CD4-positive, alpha-beta T cell (primary cell): ENCODE measurements at regions not wholly inside any gene's neighbourhood (a gene's known extent, or its start where the extent isn't known, plus 50 kb on each side); places are given as distances from the start of the nearest gene placed in this dataset.

Experiments used
- ATAC-seq: fragments of 200-7000 bp; cut with Tn5 transposase; one replicate; pipeline ENCODE4 v1.10.0; 2022; ENCODE audit warnings: mild to moderate bottlenecking; ENCODE audit not compliant: poor library complexity
- CTCF ChIA-PET: fragments of 350-600 bp; sonication (Branson Sonifier 250); formaldehyde crosslinking; loops from one replicate; lab custom pipeline; 2021; ENCODE audit warnings: antibody characterized with exemption, inconsistent platforms; lab: Charles Lee
- POLR2A ChIA-PET: fragments of 350-600 bp; sonication (Branson Sonifier 250); formaldehyde crosslinking; loops from one replicate; lab custom pipeline; 2021; ENCODE audit warnings: antibody characterized with exemption, inconsistent platforms; lab: Charles Lee
- DNase-seq, 14 experiments: peaks; one replicate each; pipeline ENCODE4 v3.0.0-alpha.2; 2013 to 2020; ENCODE audit warnings: mixed read lengths in 2 of 14
- H3K27ac ChIP-seq, 2 donors: one replicate each; pipeline versions ENCODE4 v1.5.1 to v1.7.0; 2013; ENCODE audit warnings: low read length in 2 of 2, low read depth in 1 of 2, mild to moderate bottlenecking in 1 of 2
- H3K27me3 ChIP-seq, 2 experiments: 1 replicate in 1 of 2; 2 replicates in 1 of 2; pipeline versions ENCODE4 v1.6.1 to v1.7.0; 2013; ENCODE audit warnings: low read length in 2 of 2, control low read depth in 1 of 2, mild to moderate bottlenecking in 1 of 2, moderate library complexity in 1 of 2; ENCODE audit not compliant: insufficient read depth in 2 of 2, control insufficient read depth in 1 of 2
- H3K36me3 ChIP-seq: one replicate; pipeline ENCODE4 v1.6.1; 2013; ENCODE audit warnings: low read length, control low read depth; ENCODE audit not compliant: insufficient read depth
- H3K4me1 ChIP-seq: one replicate; pipeline ENCODE4 v1.6.1; 2013; ENCODE audit warnings: low read length, control low read depth; ENCODE audit not compliant: insufficient read depth
- H3K4me3 ChIP-seq: one replicate; pipeline ENCODE4 v1.5.1; 2013; ENCODE audit warnings: mild to moderate bottlenecking, low read length, moderate library complexity
- H3K9me3 ChIP-seq, 2 experiments: 1 replicate in 1 of 2; 2 replicates in 1 of 2; pipeline versions ENCODE4 v1.6.1 to v1.7.0; 2013; ENCODE audit warnings: low read length in 2 of 2, mild to moderate bottlenecking in 2 of 2, control low read depth in 1 of 2, moderate library complexity in 1 of 2; ENCODE audit not compliant: control insufficient read depth in 1 of 2, insufficient read depth in 1 of 2
- H3K27ac Mint-ChIP-seq: one replicate; pipeline ENCODE4 v1.8.0; 2020; ENCODE audit warnings: mixed read lengths
- H3K27me3 Mint-ChIP-seq: one replicate; pipeline ENCODE4 v1.8.0; 2021; ENCODE audit warnings: mixed read lengths
- H3K36me3 Mint-ChIP-seq: one replicate; pipeline ENCODE4 v1.8.0; 2021; ENCODE audit warnings: low read depth, mixed read lengths
- H3K4me1 Mint-ChIP-seq: one replicate; pipeline ENCODE4 v1.8.0; 2021; ENCODE audit warnings: low read depth, mixed read lengths
- H3K4me3 Mint-ChIP-seq: one replicate; pipeline ENCODE4 v1.8.0; 2020; ENCODE audit warnings: mild to moderate bottlenecking, mixed read lengths
- H3K9me3 Mint-ChIP-seq: one replicate; pipeline ENCODE4 v1.8.0; 2020; ENCODE audit warnings: mixed read lengths
- intact Hi-C, 2 experiments: fragments of 100-400 bp; cut with DNase I in 1 of 2; cut with micrococcal nuclease in 1 of 2; formaldehyde crosslinking; loops; one replicate each; pipeline versions ENCODE4 v1.15.1 to v1.9.0; 2023 to 2025; cut with DNase I, micrococcal nuclease
- TF ChIP-seq, protein P1 (sequence below): fragments of 200-600 bp; IDR thresholded peaks from one replicate; pipeline ENCODE4 v1.8.0; 2022; ENCODE audit warnings: antibody characterized with exemption, mild to moderate bottlenecking

GRCh38 chr20:43376831-43377230 is 80.9 kb upstream of the SRSF6 start:
- Mint-ChIP-seq H3K27ac (no peak overlapping the region), H3K4me1 (no peaks in the 10 kb centered on the region), H3K36me3 (no peaks in the 10 kb centered on the region), H3K4me3 (no peak overlapping the region), H3K27me3 (peaks cover 51% of the 10 kb centered on the region), H3K9me3 (no peaks in the 10 kb centered on the region)
- DNase-seq = no peak
- ChIA-PET CTCF (no interaction called here), POLR2A (no interaction called here)
- intact Hi-C loops = no loop called here
- ATAC-seq = no peak
- H3K4me3 ChIP-seq = no peak overlapping the region
- H3K36me3 ChIP-seq = no peaks in the 10 kb centered on the region
- peaks cover 0 to 3% of the 10 kb centered on the region in 2 experiments for H3K27me3 ChIP-seq
- TF ChIP-seq, protein P1, sequence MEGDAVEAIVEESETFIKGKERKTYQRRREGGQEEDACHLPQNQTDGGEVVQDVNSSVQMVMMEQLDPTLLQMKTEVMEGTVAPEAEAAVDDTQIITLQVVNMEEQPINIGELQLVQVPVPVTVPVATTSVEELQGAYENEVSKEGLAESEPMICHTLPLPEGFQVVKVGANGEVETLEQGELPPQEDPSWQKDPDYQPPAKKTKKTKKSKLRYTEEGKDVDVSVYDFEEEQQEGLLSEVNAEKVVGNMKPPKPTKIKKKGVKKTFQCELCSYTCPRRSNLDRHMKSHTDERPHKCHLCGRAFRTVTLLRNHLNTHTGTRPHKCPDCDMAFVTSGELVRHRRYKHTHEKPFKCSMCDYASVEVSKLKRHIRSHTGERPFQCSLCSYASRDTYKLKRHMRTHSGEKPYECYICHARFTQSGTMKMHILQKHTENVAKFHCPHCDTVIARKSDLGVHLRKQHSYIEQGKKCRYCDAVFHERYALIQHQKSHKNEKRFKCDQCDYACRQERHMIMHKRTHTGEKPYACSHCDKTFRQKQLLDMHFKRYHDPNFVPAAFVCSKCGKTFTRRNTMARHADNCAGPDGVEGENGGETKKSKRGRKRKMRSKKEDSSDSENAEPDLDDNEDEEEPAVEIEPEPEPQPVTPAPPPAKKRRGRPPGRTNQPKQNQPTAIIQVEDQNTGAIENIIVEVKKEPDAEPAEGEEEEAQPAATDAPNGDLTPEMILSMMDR = no peak
- no peaks in the 10 kb centered on the region for H3K4me1 ChIP-seq
- H3K9me3 ChIP-seq = no peaks in the 10 kb centered on the region
- no peak overlapping the region for H3K27ac ChIP-seq

DNA sequence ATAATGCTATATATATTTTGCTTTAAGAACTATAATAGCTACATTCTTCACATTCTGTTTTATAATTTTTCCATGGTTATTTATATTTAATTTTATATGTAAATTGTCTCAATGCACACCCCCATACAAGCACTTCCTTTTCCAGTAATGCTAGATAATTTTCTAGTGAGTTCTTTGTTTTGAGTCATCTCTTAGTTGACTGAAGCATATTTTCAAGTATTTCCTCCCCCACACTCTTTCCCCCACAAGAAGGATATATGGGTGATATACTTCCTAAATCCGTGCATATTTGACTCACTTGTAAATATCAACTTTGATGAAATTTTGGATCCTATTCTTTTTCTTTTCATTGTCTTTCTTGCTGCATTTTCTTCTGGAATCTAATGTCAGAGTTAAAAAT is 82.1 kb upstream of the SRSF6 start:
- CTCF ChIA-PET = no interaction called here
- H3K27ac ChIP-seq = no peak overlapping the region
- no peak overlapping the region for H3K4me3 ChIP-seq
- no peaks in the 10 kb centered on the region for H3K9me3 ChIP-seq
- H3K4me3 Mint-ChIP-seq = no peak overlapping the region
- H3K27me3 ChIP-seq = no peaks in the 10 kb centered on the region
- H3K4me1 ChIP-seq = no peaks in the 10 kb centered on the region
- ATAC-seq (no peak), DNase-seq (no peak)
- peaks cover 41% of the 10 kb centered on the region for H3K27me3 Mint-ChIP-seq
- POLR2A ChIA-PET = no interaction called here
- H3K4me1 Mint-ChIP-seq = no peaks in the 10 kb centered on the region
- no peaks in the 10 kb centered on the region for H3K9me3 Mint-ChIP-seq
- intact Hi-C loops = no loop called here
- H3K36me3 Mint-ChIP-seq = no peaks in the 10 kb centered on the region
- no peaks in the 10 kb centered on the region for H3K36me3 ChIP-seq
- no peak overlapping the region for H3K27ac Mint-ChIP-seq
- TF ChIP-seq, protein P1 = no peak

DNA sequence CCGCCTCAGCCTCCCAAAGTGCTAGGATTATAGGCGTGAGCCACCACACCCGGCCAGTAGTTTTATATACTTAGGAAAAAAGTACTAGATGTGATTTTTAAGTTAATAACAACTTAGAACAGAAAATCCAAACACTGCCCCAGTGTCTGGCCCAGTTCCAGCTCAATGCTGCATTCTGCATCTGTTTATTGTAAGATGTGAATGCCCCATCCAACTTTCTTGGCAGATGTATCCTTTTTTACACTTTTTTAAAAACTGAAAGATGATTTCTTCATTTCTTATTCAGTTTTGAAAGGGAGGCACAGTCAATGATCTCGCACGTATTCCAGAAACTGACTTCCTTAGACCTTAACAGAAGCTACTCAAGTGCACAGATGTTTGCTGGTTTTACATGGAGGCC is 85.6 kb upstream of the SRSF6 start:
- H3K4me1 Mint-ChIP-seq = no peaks in the 10 kb centered on the region
- intact Hi-C loops = no loop called here
- POLR2A ChIA-PET = no interaction called here

More for the DNA sequence above, 85.6 kb upstream of the SRSF6 start:
- no peak for ATAC-seq
- Histone ChIP-seq H3K4me3 (no peak overlapping the region), H3K36me3 (no peaks in the 10 kb centered on the region), H3K9me3 (no peaks in the 10 kb centered on the region), H3K27me3 (peaks cover 0 to 1% of the 10 kb centered on the region in 2 experiments), H3K4me1 (no peaks in the 10 kb centered on the region), H3K27ac (no peak overlapping the region)
- Mint-ChIP-seq H3K36me3 (no peaks in the 10 kb centered on the region), H3K9me3 (no peaks in the 10 kb centered on the region), H3K27ac (no peak overlapping the region), H3K27me3 (peaks cover 19% of the 10 kb centered on the region), H3K4me3 (no peak overlapping the region)
- TF ChIP-seq, protein P1 = no peak
- DNase-seq = no peak
- CTCF ChIA-PET = no interaction called here
